HG03045 (cell line): ENCODE measurements at regions not wholly inside any gene's neighbourhood (a gene's known extent, or its start where the extent isn't known, plus 50 kb on each side); places are given as distances from the start of the nearest gene placed in this dataset.

Experiments
- ATAC-seq: cut with Tn5 transposase; IDR thresholded peaks from one replicate; pipeline ENCODE4 v1.9.1; 2021; ENCODE audit warnings: mild to moderate bottlenecking, moderate library complexity; ENCODE audit not compliant: unreplicated experiment

DNA sequence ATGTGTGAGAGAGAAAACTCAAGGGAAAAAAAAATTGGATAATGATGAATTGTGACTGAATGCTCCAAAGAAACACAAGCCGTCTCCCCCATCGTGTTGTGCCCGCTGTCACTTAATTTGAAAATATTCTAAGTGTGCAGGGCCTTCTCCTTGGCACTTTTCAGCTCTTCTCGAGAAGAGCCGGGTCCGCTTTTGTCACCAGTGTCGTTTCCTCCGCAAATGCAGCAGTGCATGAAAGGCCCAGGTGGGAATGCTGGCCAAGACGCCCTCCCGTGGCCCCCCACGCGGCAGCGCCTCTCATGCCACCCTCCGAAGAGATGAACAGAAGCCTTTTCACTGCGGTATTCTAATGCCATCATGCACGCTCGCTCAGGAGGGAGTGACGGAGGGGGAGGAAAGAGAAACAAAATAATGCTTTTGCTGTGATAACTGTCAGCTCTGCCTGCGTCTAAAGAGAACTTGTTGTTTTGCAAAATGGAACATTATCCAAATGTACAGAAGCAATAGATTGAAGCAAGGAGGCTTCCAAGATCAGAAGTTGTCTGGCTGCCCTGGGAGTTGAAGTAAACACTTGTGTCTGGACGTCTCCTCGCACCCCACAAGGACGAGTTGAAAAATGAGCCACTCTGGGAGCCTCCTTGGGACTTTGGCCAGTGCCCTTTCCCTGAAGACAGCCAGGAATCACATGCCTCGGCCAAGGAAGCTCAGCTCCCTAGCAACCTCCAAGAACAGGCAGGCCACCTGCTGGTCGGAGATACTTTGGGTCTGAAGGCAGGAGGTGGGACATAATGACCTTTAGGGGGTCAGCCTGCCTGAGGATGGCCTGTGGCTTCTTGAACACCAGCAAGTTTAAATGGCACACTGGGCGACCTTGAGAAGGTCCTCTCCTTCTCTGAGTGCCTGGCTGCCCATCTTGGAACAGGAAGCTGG, 166.1 kb upstream of the ZC3H12A start:
- ATAC-seq, result no peak

DNA sequence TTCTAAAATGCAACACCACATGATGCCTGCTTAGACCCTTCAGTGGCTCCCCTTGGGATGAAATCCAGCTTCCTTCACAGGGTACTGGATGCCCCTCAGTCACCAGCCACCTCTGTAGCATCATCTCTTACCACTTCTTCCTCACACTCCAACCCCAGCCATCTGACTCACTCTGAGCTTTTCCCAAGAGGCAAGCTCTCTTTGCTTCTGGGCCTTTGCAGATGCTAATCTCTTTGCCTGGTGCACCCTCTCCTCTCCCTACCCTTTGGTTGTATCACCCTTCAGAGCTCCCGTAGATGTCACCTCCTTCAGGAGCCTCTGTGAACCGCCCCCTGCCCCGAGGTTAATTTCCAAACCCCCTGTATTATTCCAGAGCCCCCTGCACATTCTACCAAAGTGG, 164.8 kb upstream of the ZC3H12A start:
- ATAC-seq, result no peak

DNA sequence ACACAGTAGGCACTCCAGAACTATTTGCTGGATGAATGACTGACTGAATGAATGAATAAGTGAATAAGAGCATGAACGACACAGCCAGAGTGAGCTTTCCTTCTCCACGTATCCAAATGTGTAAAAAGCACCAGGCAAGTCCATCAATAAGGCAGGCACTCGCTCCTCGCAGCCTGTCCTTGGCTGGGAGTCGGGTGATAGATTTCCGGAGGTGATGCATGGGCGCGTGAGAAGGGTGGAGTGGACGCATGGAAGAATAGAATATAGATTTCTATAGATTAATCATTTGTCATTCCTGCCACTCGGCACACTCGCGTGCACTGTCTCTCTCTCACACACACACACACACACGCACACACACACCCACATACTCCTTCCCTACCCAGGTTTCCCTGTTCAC, 164.3 kb upstream of the ZC3H12A start:
- no peak for ATAC-seq

DNA sequence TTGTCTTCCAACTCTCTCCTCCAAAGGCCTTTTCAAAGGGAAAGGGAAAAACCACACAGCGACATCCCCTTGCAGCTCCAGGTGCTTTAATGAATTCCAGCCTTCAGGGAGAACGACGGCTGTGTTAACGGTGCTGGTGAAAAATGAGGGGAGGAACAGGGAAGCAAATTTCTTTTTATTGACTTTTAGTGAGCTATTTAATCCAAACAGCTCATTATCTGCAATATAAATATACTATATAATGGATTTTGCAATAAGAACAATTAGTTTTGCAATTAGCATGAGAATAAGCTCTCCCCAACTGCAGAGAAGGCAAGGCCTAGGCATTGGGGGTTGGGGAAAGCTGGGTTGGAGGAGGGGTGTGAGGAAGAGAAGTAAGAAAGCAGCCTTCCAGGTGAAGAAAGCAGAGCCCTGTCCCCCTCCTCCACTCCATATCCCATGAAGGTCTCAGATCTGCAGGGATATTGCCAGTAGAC, 159.0 kb upstream of the ZC3H12A start:
- ATAC-seq, result no peak

DNA sequence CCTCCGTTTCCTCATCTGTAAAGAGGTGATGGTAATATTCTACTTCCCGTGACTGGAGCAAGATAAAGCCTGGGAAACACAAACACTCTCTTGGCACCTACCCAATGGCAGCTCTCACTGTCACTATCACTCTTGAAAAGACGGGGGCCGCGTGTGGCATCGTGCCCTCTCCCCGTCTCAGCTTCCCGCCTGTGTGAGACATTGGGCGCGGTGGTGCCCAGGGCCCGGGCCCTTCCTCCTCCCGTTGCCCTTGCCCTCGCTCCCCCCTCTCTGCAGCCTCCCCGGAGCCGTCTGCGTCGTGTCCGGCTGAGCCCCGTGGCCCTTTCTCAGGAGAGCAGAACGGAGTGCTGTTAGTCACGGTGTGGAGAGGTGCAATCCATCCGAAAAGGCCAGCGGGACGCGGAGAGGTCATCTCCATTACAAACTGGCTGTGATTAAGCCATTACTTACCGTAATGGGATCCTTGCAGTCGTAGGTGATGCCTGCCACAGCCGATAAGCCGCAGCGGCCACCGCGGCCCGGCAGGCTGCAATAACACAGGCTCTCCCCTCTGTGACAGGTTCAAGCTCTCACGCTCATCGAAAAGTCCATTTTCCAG, 156.4 kb upstream of the ZC3H12A start:
- ATAC-seq, result no peak

DNA sequence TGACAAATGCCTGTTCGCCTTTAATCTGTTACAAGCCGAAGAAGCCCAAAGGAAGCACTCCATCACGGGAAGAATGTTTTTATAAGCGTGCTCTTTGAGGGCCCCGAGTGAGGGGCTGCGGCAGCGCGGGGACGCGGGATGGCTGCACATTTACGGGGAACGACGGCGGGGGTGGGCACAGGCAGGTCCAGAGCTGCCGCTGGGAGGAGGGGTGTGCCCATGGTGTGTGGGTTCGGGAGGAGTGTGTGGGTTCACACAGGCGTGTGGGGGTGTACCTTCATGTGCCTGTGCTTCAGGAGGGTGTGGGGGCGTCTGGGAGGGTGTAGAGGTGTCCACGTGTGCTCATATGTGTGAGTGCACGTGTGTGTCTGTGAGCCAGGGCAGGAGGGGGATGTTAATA, 155.9 kb upstream of the ZC3H12A start:
- ATAC-seq, result no peak

DNA sequence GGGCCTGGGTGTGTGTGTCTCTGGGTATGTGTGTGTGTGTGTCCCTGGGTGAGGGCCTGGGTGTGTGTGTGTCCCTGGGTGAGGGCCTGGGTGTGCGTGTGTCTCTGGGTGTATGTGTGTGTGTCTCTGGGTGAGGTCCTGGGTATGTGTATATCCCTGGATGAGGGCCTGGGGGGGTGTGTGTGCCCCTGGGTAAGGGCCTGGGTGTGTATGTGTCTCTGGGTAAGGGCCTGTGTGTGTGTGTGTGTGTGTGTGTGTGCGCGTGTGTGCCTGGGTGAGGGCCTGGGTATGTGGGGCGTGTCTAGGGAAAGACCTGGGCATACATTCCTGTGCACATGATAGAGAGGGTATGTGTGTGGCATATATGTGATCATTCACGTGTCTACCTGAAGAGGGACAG, 155.1 kb upstream of the ZC3H12A start:
- no peak for ATAC-seq

DNA sequence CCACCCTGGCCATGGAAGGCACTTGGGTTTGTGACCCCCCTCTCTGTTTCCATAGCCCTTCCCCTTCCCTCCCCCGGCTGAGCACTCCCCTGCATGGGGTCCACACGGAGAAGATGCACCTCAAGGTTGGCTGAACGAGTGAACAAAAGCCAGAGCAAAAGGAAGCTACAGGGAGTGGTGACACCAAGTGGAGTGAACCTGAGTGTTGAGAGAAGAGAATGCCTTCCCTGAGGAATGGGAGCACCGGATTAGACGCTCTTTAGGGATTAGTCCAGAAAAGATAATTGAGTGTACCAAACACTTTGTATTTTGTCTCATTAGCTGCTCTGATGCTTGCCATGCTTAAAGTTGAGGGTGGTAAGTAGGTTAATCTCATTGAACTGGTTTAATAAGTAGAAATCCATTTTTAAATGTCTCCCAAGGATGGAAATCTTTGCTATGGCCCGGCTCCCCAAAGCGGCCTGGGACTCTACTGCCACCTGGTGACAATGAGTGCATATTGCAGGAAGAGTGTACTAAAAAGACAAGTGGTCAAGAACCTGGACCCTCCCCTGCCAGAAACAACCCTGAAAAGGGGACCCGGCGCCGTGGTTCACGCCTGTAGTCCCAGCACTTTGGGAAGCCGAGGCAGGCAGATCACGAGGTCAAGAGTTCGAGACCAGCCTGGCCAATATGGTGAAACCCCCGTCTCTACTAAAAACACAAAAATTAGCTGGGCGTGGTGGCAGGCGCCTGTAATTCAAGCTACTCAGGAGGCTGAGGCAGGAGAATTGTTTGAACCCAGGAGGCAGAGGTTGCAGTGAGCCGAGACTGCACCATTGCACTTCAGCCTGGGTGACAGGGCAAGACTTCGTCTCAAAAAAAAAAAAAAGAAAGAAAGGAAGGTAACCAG, 150.6 kb upstream of the ZC3H12A start:
- ATAC-seq, result no peak

DNA sequence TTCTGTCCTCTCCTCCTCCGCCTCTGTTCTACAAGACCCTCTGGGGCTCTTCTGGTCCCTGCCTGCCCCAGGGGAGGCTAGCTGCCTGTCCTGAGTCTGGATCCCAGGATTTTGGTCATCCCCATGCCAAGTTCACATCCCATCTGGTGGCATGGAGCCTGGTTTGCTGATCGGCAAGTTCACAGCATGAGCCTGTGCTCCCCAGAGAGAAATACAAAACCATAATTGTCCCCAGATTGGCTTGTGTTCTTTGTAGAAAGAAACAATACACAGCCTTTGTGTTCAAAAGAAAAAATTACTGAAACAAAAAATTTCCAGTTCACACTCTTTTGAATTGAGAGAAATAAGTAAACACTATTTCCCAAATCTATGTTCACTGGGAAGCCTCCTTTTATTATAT, 149.4 kb upstream of the ZC3H12A start:
- ATAC-seq, result no peak

DNA sequence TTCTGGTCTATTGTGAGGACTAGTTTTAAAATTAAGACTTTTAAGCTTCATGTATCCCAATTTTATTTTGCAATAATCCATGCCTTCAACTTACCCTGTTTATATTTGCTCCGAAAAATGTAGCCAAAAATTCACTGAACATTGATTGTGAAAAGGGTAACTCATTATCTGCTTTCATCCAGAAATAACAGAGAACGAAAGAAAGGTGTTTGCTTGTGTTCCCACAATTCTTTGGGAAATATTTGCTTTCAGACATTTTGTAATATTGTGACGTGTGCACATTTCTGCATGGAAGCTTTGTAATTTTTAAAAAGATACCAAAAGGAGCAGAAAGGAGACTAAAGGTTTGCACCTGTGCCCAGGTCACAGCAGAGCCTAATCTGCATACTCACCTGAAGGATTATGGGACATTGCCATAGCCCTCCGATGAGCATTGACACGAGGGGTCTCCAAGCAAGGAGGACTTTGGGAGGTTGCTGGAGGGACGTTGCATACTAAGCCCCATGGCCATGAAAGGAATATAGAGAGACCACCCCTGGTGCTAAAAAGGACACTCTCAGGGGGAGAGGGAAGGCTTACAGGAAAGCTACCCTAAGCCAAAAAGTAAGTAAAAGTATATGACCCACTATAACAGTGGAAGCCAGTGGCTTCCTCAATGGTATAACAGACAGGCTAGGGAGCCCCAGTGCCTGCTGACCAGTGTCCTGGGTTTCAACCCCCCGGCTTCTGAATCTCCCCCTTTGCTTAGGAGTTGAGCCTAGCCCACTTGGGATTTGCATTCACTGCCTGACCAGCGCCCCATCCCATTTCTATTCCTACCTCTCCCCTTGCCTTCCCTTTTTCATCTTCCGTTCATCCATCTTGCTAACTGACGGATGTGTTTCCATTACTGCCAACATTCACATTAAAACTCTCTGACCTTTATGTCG, 148.6 kb upstream of the ZC3H12A start:
- ATAC-seq, result no peak

DNA sequence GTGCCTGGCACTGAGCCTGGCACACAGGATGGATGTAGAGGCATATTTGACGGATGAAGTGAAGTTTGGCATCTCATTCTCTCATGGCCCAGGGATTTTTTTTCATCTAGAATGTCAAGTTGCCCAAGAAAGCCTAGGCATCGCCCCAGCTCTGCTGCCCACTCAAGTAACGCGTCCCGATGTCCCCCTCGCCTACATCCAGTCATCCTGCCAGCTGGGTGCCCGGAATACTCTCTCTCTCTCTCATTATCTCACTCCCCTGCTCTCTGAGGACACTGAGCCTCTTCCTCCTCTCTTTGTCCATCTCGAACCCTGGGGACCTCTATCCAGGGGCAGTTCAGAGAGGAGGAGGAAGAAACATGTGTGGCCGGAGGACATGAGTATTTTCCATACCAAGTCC, 142.3 kb upstream of the ZC3H12A start:
- no peak for ATAC-seq

DNA sequence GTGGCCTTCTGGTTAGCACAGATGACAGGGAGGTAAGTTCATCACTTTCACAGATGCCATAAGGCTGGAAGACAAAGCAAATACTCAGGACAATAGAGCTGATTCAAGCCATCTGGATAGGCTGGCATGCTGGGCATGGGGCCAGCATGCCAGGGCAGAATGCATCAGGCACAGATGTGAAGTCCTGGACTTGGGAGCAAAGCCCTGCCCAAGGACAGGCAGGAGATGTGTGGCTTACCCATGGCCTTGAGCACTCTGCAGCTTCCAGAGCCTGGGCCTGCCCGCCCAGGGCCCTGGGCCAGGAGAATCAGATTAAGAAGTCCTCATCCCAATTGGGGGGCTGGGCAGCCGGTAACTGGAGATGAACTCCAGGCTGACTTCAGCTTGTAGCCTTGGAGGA, 135.7 kb upstream of the ZC3H12A start:
- ATAC-seq, result no peak

DNA sequence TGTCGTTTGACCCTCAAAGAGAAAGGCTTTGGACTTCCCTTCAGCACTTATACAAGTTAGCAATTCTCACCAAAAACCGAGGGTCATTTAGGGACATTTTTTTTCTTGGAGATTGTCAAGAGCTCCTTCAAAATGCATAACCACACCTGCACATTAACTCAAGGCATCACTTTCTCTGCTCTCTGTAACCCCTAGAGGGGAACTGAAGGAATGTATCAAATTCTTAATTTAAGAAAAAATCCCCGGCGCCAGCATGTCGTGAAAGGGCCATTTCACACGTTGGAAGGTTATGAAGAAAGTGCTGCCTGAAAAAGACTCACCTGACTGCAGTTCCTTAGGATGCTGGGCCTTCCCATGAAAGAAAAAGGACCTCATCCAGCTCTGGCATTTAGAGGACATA, 131.6 kb upstream of the ZC3H12A start:
- no peak for ATAC-seq

DNA sequence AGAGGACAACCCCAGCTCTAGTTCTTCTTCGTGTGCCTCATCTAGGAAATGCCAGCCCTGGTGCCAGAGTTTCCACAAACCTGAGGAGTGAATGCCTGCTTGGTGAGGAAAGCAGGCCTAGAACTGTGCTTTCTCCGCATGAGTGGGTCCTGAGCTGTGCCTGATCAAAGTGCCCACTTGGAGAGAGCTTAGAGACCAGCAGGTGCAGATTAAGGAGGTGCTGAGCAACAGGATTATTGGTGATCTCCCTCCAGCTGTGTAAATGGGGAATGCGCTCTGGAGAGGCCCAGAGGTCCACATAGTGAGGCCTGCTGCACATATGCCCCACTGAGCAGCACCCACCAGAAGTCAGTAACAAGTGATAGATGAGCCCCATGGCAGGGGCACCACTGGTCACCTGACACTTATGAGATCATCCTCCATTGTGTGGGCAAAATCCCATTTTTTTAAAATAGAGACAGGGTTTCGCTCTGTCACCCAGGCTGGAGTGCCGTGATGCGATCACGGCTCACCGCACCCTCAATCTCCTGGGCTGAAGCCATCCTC, 127.2 kb upstream of the ZC3H12A start:
- no peak for ATAC-seq

DNA sequence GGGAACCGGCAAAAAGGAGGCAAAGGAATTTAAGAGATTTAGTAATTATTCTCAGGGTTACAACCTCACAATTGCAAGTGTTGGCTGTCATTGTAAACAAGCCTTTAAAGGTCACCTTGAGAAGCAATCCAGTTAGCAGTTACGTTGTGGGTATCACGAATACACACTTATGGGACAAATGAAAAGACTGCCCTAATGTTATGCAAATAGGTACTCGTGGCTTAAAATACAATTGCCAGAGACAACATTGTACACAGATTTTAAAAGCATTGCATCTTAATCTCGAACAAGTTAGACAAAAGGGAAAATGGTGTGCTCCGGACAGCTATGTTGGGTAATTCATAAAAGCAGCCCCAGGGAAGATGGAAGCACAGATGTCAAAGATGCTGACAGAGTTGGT, 120.5 kb upstream of the ZC3H12A start:
- no peak for ATAC-seq

DNA sequence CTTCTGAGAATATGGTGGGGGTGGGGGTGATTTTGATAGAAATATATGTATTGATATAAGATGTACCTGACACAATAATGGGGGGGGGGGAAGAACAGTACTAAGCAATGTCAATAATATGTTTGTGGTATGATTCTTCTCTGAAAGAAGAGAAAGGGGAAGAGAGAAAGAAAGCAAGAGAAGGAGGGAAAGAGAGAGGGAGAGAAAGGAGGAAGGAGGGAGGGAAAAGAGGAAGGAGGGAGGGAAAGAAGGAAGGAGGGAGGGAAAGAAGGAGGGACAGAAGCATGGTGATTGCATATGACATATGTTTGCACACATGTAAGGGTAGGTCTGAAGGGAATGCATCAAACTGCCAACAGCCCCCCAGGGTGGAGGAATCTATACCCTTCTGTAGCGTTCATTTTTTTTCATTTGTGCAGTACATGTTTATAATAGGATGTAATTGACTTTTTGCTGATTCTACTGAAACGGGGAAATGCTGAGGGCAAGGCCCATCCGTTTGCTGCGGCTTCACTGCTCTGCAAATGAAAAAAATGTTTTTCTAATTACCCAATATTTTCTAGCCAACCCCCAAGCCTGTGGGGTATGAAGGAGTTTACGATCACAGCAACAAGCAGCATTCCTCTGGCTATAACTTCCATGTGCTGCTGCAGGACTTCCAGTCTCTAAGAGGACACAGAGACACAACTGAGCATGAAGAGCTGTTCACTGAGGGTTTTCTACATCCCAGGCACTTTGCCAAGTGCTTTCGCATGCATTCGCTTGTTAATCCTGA, 119.3 kb upstream of the ZC3H12A start:
- ATAC-seq, result no peak

DNA sequence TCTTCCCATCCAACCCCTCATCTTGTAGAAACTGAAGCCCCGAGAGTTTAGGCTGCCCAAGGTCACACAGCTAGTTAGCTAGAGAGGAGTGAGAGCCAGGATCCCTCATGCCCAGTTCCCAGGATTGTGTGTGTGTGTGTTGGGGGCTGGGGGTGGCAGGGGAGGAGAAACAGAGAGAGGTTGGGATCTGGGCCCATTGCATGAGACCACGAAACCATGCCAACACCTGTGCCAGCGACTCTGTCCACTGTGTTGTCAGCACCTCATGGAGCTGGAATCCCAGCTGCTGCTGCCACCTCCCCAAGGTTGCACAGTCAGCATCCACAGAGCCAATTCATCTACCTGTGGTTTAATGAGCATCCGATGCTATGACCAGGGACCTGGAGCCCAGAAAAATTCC, 115.4 kb upstream of the ZC3H12A start:
- ATAC-seq, result no peak

DNA sequence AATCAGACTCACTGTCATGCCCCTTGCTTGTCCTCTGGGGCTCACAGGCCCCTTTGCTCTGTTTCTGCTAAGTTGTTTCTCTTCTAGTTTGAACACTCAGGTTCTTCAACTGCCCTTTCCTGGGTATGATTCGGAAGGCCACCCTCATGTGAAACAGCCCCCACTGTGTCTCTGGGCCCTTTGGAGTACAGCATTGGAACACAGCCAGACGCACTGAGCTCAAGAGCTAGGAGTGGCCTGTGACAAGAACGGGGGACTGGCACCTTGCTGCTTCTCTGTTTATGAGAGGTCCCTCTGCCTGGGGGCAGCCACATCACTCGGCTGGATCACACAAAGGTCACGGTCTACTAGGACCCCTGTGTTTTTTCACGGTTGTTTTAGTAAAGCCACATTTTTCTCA, 114.4 kb upstream of the ZC3H12A start:
- no peak for ATAC-seq
